Endothelial cell (in vitro differentiated cells): ENCODE measurements at regions not wholly inside any gene's neighbourhood (a gene's known extent, or its start where the extent isn't known, plus 50 kb on each side); places are given as distances from the start of the nearest gene placed in this dataset.

Experiments
- DNase-seq: peaks from one replicate; pipeline ENCODE4 v3.0.0; 2021; ENCODE audit warnings: low spot score
- H3K27ac Mint-ChIP-seq: one replicate; pipeline ENCODE4 v1.8.0; 2021; ENCODE audit warnings: mixed read lengths, inconsistent platforms; ENCODE audit not compliant: unreplicated experiment
- H3K27me3 Mint-ChIP-seq: one replicate; pipeline ENCODE4 v1.8.0; 2021; ENCODE audit warnings: mild to moderate bottlenecking, moderate library complexity, mixed read lengths, inconsistent platforms; ENCODE audit not compliant: unreplicated experiment
- H3K36me3 Mint-ChIP-seq: one replicate; pipeline ENCODE4 v1.8.0; 2021; ENCODE audit warnings: mild to moderate bottlenecking, low read depth, mixed read lengths, inconsistent platforms; ENCODE audit not compliant: unreplicated experiment
- H3K4me1 Mint-ChIP-seq: one replicate; pipeline ENCODE4 v1.8.0; 2021; ENCODE audit warnings: mild to moderate bottlenecking, mixed read lengths, inconsistent platforms; ENCODE audit not compliant: unreplicated experiment
- H3K4me3 Mint-ChIP-seq: one replicate; pipeline ENCODE4 v1.8.0; 2021; ENCODE audit warnings: mild to moderate bottlenecking, mixed read lengths, inconsistent platforms; ENCODE audit not compliant: unreplicated experiment
- H3K9me3 Mint-ChIP-seq: one replicate; pipeline ENCODE4 v1.8.0; 2021; ENCODE audit warnings: mixed read lengths, inconsistent platforms; ENCODE audit not compliant: unreplicated experiment
- TF ChIP-seq, protein P1 (sequence below): fragments of 200-600 bp; sonication (generic); IDR thresholded peaks from one replicate; pipeline ENCODE4 v1.5.0; 2021; ENCODE audit warnings: antibody characterized with exemption; ENCODE audit not compliant: unreplicated experiment

DNA sequence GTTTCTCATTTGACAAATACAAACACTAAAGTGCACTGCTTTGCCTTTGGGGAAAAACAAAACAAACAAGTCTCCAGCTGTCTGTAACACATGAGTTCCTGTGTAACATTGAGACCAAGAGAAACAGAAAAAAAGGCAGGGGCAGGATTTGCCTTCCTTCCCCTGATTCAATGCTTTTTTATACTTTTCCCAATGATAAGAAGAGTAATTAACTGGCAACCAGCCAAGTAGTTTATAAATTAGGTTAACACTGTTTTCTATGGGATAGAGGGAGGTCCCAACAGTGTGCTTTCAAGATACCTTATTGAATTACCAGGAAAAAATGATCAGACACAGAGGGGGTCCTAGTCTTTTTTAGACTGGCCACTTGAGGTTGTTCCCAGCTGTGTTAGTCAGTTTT, 346.8 kb downstream of the TRIM36 start:
- H3K27me3 Mint-ChIP-seq, result no peaks in the 10 kb centered on the region
- no peaks in the 10 kb centered on the region for H3K36me3 Mint-ChIP-seq
- H3K9me3 Mint-ChIP-seq, result peaks cover 7% of the 10 kb centered on the region
- H3K4me1 Mint-ChIP-seq, result no peaks in the 10 kb centered on the region
- TF ChIP-seq, protein P1, sequence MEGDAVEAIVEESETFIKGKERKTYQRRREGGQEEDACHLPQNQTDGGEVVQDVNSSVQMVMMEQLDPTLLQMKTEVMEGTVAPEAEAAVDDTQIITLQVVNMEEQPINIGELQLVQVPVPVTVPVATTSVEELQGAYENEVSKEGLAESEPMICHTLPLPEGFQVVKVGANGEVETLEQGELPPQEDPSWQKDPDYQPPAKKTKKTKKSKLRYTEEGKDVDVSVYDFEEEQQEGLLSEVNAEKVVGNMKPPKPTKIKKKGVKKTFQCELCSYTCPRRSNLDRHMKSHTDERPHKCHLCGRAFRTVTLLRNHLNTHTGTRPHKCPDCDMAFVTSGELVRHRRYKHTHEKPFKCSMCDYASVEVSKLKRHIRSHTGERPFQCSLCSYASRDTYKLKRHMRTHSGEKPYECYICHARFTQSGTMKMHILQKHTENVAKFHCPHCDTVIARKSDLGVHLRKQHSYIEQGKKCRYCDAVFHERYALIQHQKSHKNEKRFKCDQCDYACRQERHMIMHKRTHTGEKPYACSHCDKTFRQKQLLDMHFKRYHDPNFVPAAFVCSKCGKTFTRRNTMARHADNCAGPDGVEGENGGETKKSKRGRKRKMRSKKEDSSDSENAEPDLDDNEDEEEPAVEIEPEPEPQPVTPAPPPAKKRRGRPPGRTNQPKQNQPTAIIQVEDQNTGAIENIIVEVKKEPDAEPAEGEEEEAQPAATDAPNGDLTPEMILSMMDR, result no peak
- H3K27ac Mint-ChIP-seq, result no peak overlapping the region
- no peak overlapping the region for H3K4me3 Mint-ChIP-seq
- no peak for DNase-seq

GRCh38 chr5:114822436-114822835, 347.3 kb downstream of the TRIM36 start:
- Mint-ChIP-seq H3K4me1 (no peaks in the 10 kb centered on the region), H3K27ac (no peak overlapping the region), H3K9me3 (peaks cover 7% of the 10 kb centered on the region), H3K4me3 (no peak overlapping the region), H3K36me3 (no peaks in the 10 kb centered on the region), H3K27me3 (no peaks in the 10 kb centered on the region)
- DNase-seq, result no peak
- TF ChIP-seq, protein P1, result no peak

DNA sequence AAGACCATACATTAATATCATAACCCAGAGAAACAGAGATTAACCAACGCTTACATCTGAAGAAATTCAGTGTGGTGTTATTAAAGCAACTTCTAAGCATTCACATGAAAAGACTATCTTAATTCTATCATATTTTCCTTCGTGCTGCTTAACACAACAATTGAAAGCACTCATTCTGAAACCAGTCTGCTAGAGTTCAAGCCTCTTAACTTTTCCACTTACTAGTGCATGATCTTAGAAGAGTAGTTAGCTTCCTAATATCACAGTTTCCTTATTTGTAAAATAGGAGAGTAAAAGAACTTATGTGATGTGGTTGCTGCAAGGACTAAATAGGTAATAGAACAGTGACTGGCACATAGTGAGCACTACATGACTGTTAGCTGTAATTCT, 379.3 kb downstream of the TRIM36 start:
- no peaks in the 10 kb centered on the region for H3K27me3 Mint-ChIP-seq
- H3K4me1 Mint-ChIP-seq, result peaks cover 3% of the 10 kb centered on the region
- no peak for DNase-seq
- no peak overlapping the region for H3K27ac Mint-ChIP-seq
- TF ChIP-seq, protein P1, result no peak
- no peaks in the 10 kb centered on the region for H3K36me3 Mint-ChIP-seq
- H3K4me3 Mint-ChIP-seq, result no peak overlapping the region
- H3K9me3 Mint-ChIP-seq, result no peaks in the 10 kb centered on the region

- H3K9me3 Mint-ChIP-seq, result no peaks in the 10 kb centered on the region
- H3K4me3 Mint-ChIP-seq, result no peak overlapping the region
- H3K27ac Mint-ChIP-seq, result no peak overlapping the region
- H3K4me1 Mint-ChIP-seq, result peaks cover 5% of the 10 kb centered on the region
- no peaks in the 10 kb centered on the region for H3K36me3 Mint-ChIP-seq
- DNase-seq, result no peak
- TF ChIP-seq, protein P1, result peak; percentile 48
- H3K27me3 Mint-ChIP-seq, result no peaks in the 10 kb centered on the region
These were observed 379.8 kb downstream of the TRIM36 start for GRCh38 chr5:114789773-114790402.

GRCh38 chr5:114782869-114783268, 386.8 kb downstream of the TRIM36 start:
- peak; percentile 14 for DNase-seq
- H3K4me3 Mint-ChIP-seq, result no peak overlapping the region
- H3K27ac Mint-ChIP-seq, result no peak overlapping the region
- H3K4me1 Mint-ChIP-seq, result peaks cover 5% of the 10 kb centered on the region
- H3K36me3 Mint-ChIP-seq, result no peaks in the 10 kb centered on the region
- H3K27me3 Mint-ChIP-seq, result peaks cover 1% of the 10 kb centered on the region
- TF ChIP-seq, protein P1, result no peak
- H3K9me3 Mint-ChIP-seq, result no peaks in the 10 kb centered on the region
